ENCODE measurements at regions not wholly inside any gene's neighbourhood (a gene's known extent, or its start where the extent isn't known, plus 50 kb on each side); places are given as distances from the start of the nearest gene placed in this dataset.

- H3K56ac ChIP-seq (ENCODE audit: extremely low read depth, insufficient read depth, low read length): no peak overlapping the region
- no peak overlapping the region for H2BK120ac ChIP-seq (ENCODE audit: low read depth, low read length)
- ChIA-PET CTCF (no interaction called here), POLR2A (ENCODE audit: unreplicated experiment) (no interaction called here)
- no peak overlapping the region for H3K4me2 ChIP-seq (ENCODE audit: low read depth, low read length)
- no TSS peak for BruUV-seq (replicated peaks)
- in situ Hi-C loops (cut with MboI; ENCODE audit: low sequenced_read_pairs): no loop called here
- no peaks in the 10 kb centered on the region for H3K9me3 ChIP-seq (ENCODE audit: control insufficient read depth, insufficient read depth, low read length)
- no peak overlapping the region for H3K4ac ChIP-seq (ENCODE audit: low read depth, low read length)
- no peak overlapping the region for H2BK15ac ChIP-seq (ENCODE audit: low read depth, low read length)
- H3K23ac ChIP-seq (ENCODE audit: low read depth, low read length): no peak overlapping the region
- H4K5ac ChIP-seq (ENCODE audit: low read depth, low read length): no peak overlapping the region
- no peak overlapping the region for H2AFZ ChIP-seq (replicated peaks; ENCODE audit: low read length, poor library complexity)
- H4K91ac ChIP-seq (ENCODE audit: insufficient read depth, low read depth, low read length): no peak overlapping the region
- no peak overlapping the region for H2AK5ac ChIP-seq (ENCODE audit: low read depth, low read length)
- H3K14ac ChIP-seq (replicated peaks; ENCODE audit: low read depth, low read length): no peak overlapping the region
- no peak overlapping the region for H4K8ac ChIP-seq (ENCODE audit: low read depth in 2 of 2, low read length in 2 of 2)
- no peak for ATAC-seq (ENCODE audit: low read depth)
- H4K20me1 ChIP-seq (ENCODE audit: insufficient read depth, low read length): no peaks in the 10 kb centered on the region
- TF ChIP-seq CTCF (conservative IDR thresholded peaks at IDR 0.05; ENCODE audit: low read depth, low read length): no peak
- H3K4me3 ChIP-seq (ENCODE audit: insufficient read depth, low read depth, low read length): no peak overlapping the region
- no peak overlapping the region for H2BK5ac ChIP-seq (ENCODE audit: low read depth, low read length, poor library complexity, severe bottlenecking)
- H3K9me1 ChIP-seq (ENCODE audit: insufficient read depth, low read length): no peaks in the 10 kb centered on the region
- H3K9ac ChIP-seq (ENCODE audit: low read depth, low read length): no peak overlapping the region
- H3K79me1 ChIP-seq (ENCODE audit: low read depth in 1 of 2, low read length in 2 of 2): no peaks in the 10 kb centered on the region
- intact Hi-C loops (cut with micrococcal nuclease): no loop called here
- H3K27me3 ChIP-seq (ENCODE audit: control insufficient read depth, insufficient read depth, low read length): no peaks in the 10 kb centered on the region
- DNase-seq: no peak
- 100% methylated on average over 1 of the region's 2 CpGs; no CpG with 5 or more reads in 1 of the 2 experiments for WGBS, 2 experiments (ENCODE audit: extremely low coverage in 2 of 2, insufficient read length in 1 of 2)
- no peak overlapping the region for H2AK9ac ChIP-seq (replicated peaks; ENCODE audit: low read depth, low read length, poor library complexity)
- no peak overlapping the region for H3K18ac ChIP-seq (ENCODE audit: low read depth, low read length)
- H3K27ac ChIP-seq (ENCODE audit: insufficient read depth, low read length): no peak overlapping the region
- no peaks in the 10 kb centered on the region for H3K4me1 ChIP-seq (ENCODE audit: control insufficient read depth, insufficient read depth, low read length)
- no peak overlapping the region for H2BK20ac ChIP-seq (ENCODE audit: low read depth, low read length)
- dilution Hi-C loops (cut with HindIII; ENCODE audit: low sequenced_read_pairs, unreplicated experiment): no loop called here
- no peaks in the 10 kb centered on the region for H3K36me3 ChIP-seq (ENCODE audit: control insufficient read depth, insufficient read depth, low read length)
These were observed 974.8 kb upstream of the TENM4 start for GRCh38 chr11:80415580-80415979.
